Stimulated activated memory B cell treated with anti-CD40 and anti-IgM and Interleukin-4, amounts not matched to agents 10 μg/mL and 1 μg/mL and 100 μg/mL, for 72 hours (primary cell): ENCODE measurements at regions not wholly inside any gene's neighbourhood (a gene's known extent, or its start where the extent isn't known, plus 50 kb on each side); places are given as distances from the start of the nearest gene placed in this dataset.

Experiments
- ATAC-seq: fragments of 150-1000 bp; cut with Tn5 transposase; 2 replicates; pipeline ENCODE4 v1.10.0; 2021
- H3K27ac Mint-ChIP-seq: one replicate; pipeline ENCODE4 v1.8.0; 2022; ENCODE audit warnings: mild to moderate bottlenecking, mixed read lengths
- H3K27me3 Mint-ChIP-seq: one replicate; pipeline ENCODE4 v1.8.0; 2022; ENCODE audit warnings: mixed read lengths
- H3K36me3 Mint-ChIP-seq: one replicate; pipeline ENCODE4 v1.8.0; 2022; ENCODE audit warnings: mixed read lengths
- H3K4me1 Mint-ChIP-seq: one replicate; pipeline ENCODE4 v1.8.0; 2022; ENCODE audit warnings: mixed read lengths
- H3K4me3 Mint-ChIP-seq: one replicate; pipeline ENCODE4 v1.8.0; 2022; ENCODE audit warnings: mild to moderate bottlenecking, moderate library complexity, mixed read lengths
- H3K9me3 Mint-ChIP-seq: one replicate; pipeline ENCODE4 v1.8.0; 2022; ENCODE audit warnings: mixed read lengths

- Mint-ChIP-seq H3K36me3 (no peaks in the 10 kb centered on the region), H3K27me3 (no peaks in the 10 kb centered on the region)
- no peak for ATAC-seq
These were observed 614.0 kb upstream of the AGTR1 start for GRCh38 chr3:148083526-148084182.

DNA sequence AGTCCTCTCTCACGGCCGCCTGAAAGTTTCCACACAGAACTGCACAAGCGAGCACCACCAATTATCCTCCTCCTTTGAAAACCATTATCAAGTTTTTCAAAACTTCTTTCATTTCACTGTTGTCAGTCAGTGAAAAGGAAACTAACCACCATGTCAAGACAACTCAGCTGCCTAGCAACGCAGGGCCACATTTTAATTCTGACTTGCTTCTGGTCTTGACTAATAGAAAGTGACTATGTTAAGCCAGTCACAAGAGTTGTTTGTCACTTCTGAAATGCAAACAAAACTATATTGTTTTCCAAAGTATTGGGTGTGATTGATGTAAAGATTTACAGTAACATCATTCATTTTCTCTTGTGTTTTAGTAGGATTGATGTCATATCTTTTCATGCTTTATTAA lies 612.8 kb upstream of the AGTR1 start:
- Mint-ChIP-seq H3K4me3 (no peak overlapping the region), H3K9me3 (no peaks in the 10 kb centered on the region), H3K4me1 (no peaks in the 10 kb centered on the region), H3K36me3 (no peaks in the 10 kb centered on the region), H3K27ac (no peak overlapping the region), H3K27me3 (no peaks in the 10 kb centered on the region)
- no peak for ATAC-seq

More at GRCh38 chr3:148083526-148084182, 614.0 kb upstream of the AGTR1 start:
- Mint-ChIP-seq H3K27ac (no peak overlapping the region), H3K4me1 (no peaks in the 10 kb centered on the region), H3K9me3 (no peaks in the 10 kb centered on the region), H3K4me3 (no peak overlapping the region)

GRCh38 chr3:148087601-148088371 lies 609.9 kb upstream of the AGTR1 start:
- H3K27me3 Mint-ChIP-seq, result no peaks in the 10 kb centered on the region
- no peaks in the 10 kb centered on the region for H3K9me3 Mint-ChIP-seq
- H3K36me3 Mint-ChIP-seq, result no peaks in the 10 kb centered on the region
- no peak overlapping the region for H3K4me3 Mint-ChIP-seq
- no peak overlapping the region for H3K27ac Mint-ChIP-seq
- ATAC-seq, result no peak
- no peaks in the 10 kb centered on the region for H3K4me1 Mint-ChIP-seq

DNA sequence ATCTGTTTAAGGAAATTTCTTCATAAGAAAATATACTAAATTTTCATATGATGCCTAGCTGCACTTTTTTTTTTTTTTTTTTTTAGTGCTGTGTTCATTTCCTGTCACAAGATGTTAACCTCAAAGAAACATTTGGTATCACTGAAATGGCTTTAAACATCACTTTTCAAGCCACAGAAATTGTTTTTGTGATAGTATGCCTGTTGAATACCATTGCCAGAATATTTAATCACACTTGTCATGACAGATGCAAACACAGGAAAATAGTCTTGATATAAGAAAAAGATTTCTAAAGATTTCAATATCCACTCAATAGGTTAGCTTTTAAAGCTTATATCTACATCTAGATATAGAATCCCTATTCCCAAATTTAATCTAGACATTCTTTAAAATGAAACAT lies 608.5 kb upstream of the AGTR1 start:
- no peak overlapping the region for H3K4me3 Mint-ChIP-seq
- no peaks in the 10 kb centered on the region for H3K27me3 Mint-ChIP-seq
- no peaks in the 10 kb centered on the region for H3K36me3 Mint-ChIP-seq
- no peaks in the 10 kb centered on the region for H3K4me1 Mint-ChIP-seq
- no peak for ATAC-seq
- no peaks in the 10 kb centered on the region for H3K9me3 Mint-ChIP-seq
- no peak overlapping the region for H3K27ac Mint-ChIP-seq

- Mint-ChIP-seq H3K4me1 (no peaks in the 10 kb centered on the region), H3K36me3 (no peaks in the 10 kb centered on the region), H3K27me3 (no peaks in the 10 kb centered on the region), H3K27ac (no peak overlapping the region), H3K9me3 (no peaks in the 10 kb centered on the region), H3K4me3 (no peak overlapping the region)
- no peak for ATAC-seq
These were observed 607.5 kb upstream of the AGTR1 start for GRCh38 chr3:148090156-148090555.

GRCh38 chr3:148092624-148093347 lies 604.9 kb upstream of the AGTR1 start:
- H3K4me3 Mint-ChIP-seq, result no peak overlapping the region
- H3K4me1 Mint-ChIP-seq, result no peaks in the 10 kb centered on the region
- no peaks in the 10 kb centered on the region for H3K36me3 Mint-ChIP-seq
- H3K27me3 Mint-ChIP-seq, result no peaks in the 10 kb centered on the region
- no peaks in the 10 kb centered on the region for H3K9me3 Mint-ChIP-seq
- no peak for ATAC-seq
- H3K27ac Mint-ChIP-seq, result no peak overlapping the region

GRCh38 chr3:148093753-148094152 lies 604.0 kb upstream of the AGTR1 start:
- no peaks in the 10 kb centered on the region for H3K36me3 Mint-ChIP-seq
- H3K9me3 Mint-ChIP-seq, result no peaks in the 10 kb centered on the region
- no peak overlapping the region for H3K4me3 Mint-ChIP-seq

GRCh38 chr3:148095962-148096361 lies 601.7 kb upstream of the AGTR1 start:
- no peak overlapping the region for H3K4me3 Mint-ChIP-seq
- no peaks in the 10 kb centered on the region for H3K27me3 Mint-ChIP-seq
- H3K36me3 Mint-ChIP-seq, result no peaks in the 10 kb centered on the region
- no peaks in the 10 kb centered on the region for H3K4me1 Mint-ChIP-seq
- H3K9me3 Mint-ChIP-seq, result no peaks in the 10 kb centered on the region
- no peak for ATAC-seq
- H3K27ac Mint-ChIP-seq, result no peak overlapping the region

More at GRCh38 chr3:148093753-148094152, 604.0 kb upstream of the AGTR1 start:
- ATAC-seq, result no peak
- no peaks in the 10 kb centered on the region for H3K4me1 Mint-ChIP-seq
- H3K27ac Mint-ChIP-seq, result no peak overlapping the region
- no peaks in the 10 kb centered on the region for H3K27me3 Mint-ChIP-seq

- Mint-ChIP-seq H3K9me3 (peaks cover 5% of the 10 kb centered on the region), H3K27me3 (no peaks in the 10 kb centered on the region), H3K36me3 (no peaks in the 10 kb centered on the region), H3K4me1 (no peaks in the 10 kb centered on the region), H3K4me3 (no peak overlapping the region), H3K27ac (no peak overlapping the region)
- ATAC-seq, result no peak
These were observed 597.2 kb upstream of the AGTR1 start for GRCh38 chr3:148100476-148100875.

GRCh38 chr3:148101061-148101460 lies 596.6 kb upstream of the AGTR1 start:
- Mint-ChIP-seq H3K27me3 (no peaks in the 10 kb centered on the region), H3K36me3 (no peaks in the 10 kb centered on the region), H3K4me3 (no peak overlapping the region), H3K4me1 (no peaks in the 10 kb centered on the region), H3K9me3 (peaks cover 5% of the 10 kb centered on the region), H3K27ac (no peak overlapping the region)
- ATAC-seq, result no peak

DNA sequence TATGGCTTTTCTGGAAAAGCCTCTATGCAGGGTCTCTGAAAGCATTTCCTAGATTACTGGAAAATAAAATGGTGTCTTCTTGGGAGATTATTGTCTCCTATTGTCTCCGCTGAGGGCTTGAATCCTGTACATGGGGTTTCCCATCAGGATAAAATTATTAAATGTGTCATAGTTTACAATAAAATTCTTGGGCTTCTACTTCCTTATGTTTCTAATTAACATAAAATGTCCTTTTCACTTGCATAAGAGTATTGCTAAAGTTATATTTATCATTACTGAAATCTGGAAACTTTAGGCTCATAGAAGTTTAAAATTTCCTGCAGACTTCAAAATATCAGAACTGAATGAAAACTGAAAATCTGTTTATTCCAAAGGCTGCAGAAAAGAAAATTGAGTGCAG lies 595.5 kb upstream of the AGTR1 start:
- Mint-ChIP-seq H3K36me3 (no peaks in the 10 kb centered on the region), H3K9me3 (peaks cover 5% of the 10 kb centered on the region), H3K4me1 (no peaks in the 10 kb centered on the region), H3K27me3 (no peaks in the 10 kb centered on the region), H3K4me3 (no peak overlapping the region), H3K27ac (no peak overlapping the region)
- ATAC-seq, result no peak

DNA sequence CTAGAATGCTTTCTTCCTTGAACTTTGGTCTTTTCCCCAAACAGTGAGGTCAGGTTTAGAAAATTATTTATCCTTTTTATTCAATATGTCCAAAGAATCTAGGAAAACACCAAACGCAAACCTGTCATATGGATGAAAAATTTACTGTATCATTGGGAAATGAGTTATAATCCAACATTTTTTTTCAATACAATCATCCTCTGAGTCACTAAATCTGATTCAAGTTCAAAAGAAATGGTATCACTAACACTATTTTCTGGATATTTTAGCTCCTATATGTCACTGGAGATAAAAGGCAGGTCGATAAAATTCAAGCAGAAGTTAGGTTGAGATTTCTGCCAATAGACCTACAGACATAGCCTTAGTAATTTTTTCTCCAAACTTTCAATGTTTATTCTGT lies 591.6 kb upstream of the AGTR1 start:
- Mint-ChIP-seq H3K36me3 (no peaks in the 10 kb centered on the region), H3K4me3 (no peak overlapping the region), H3K27ac (no peak overlapping the region), H3K9me3 (peaks cover 5% of the 10 kb centered on the region), H3K27me3 (no peaks in the 10 kb centered on the region), H3K4me1 (no peaks in the 10 kb centered on the region)
- no peak for ATAC-seq

DNA sequence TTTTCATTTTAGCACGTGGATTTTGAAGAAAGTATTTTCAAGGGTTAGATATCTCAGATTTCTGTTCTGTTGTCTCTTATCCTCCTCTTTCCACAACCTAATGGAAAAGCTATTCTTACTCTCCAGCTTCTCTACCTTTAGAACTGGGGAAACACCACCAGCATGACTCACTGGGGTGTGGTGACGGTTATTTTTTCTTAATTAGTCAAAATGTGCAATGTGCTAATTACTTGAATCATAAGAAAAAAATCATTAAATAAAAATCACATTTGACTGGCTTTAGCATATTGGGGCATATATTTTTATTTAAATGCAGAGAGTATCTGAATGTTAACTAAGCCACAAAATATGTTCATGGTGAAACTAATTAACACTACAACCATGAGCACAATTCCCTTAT lies 570.7 kb upstream of the AGTR1 start:
- no peak overlapping the region for H3K4me3 Mint-ChIP-seq
- H3K4me1 Mint-ChIP-seq, result no peaks in the 10 kb centered on the region
- no peak overlapping the region for H3K27ac Mint-ChIP-seq
- no peak for ATAC-seq
- no peaks in the 10 kb centered on the region for H3K36me3 Mint-ChIP-seq
- no peaks in the 10 kb centered on the region for H3K27me3 Mint-ChIP-seq
- H3K9me3 Mint-ChIP-seq, result peaks cover 5% of the 10 kb centered on the region

DNA sequence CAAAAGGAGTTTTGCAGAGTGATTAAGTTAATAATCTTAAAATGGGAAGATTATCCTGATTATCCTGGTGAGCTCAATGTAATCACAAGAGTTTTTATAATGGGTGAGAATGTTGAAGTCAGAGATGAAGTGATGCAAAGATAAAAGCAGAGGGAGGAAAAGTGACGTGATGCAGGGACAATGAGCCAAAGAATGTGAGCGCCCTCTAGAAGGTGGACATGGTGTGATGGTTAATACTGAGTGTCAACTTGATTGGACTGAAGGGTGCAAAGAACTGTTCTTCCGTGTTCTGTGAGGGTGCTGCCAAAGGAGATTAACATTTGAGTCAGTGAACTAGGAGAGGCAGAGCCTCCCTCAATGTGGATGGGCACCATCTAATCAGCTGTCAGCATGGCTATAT lies 569.6 kb upstream of the AGTR1 start:
- ATAC-seq, result no peak
- Mint-ChIP-seq H3K27me3 (no peaks in the 10 kb centered on the region), H3K4me1 (no peaks in the 10 kb centered on the region), H3K9me3 (peaks cover 9% of the 10 kb centered on the region), H3K36me3 (no peaks in the 10 kb centered on the region), H3K4me3 (no peak overlapping the region), H3K27ac (no peak overlapping the region)

GRCh38 chr3:148131990-148132638 lies 565.6 kb upstream of the AGTR1 start:
- Mint-ChIP-seq H3K27ac (no peak overlapping the region), H3K36me3 (no peaks in the 10 kb centered on the region), H3K27me3 (no peaks in the 10 kb centered on the region), H3K4me3 (no peak overlapping the region), H3K4me1 (no peaks in the 10 kb centered on the region), H3K9me3 (peaks cover 9% of the 10 kb centered on the region)
- no peak for ATAC-seq
